GM12864 (cell line): ENCODE measurements at regions not wholly inside any gene's neighbourhood (a gene's known extent, or its start where the extent isn't known, plus 50 kb on each side); places are given as distances from the start of the nearest gene placed in this dataset.

ENCODE experiments used
- DNase-seq: peaks from one replicate; pipeline ENCODE4 v3.0.0-alpha.2; 2011; ENCODE audit warnings: low read depth
- H3K4me3 ChIP-seq: 2 replicates; pipeline ENCODE4 v1.5.1; 2011; ENCODE audit warnings: mild to moderate bottlenecking, low read depth, low read length, control low read depth
- TF ChIP-seq, protein P1 (sequence below): IDR thresholded peaks from 2 replicates; pipeline ENCODE4 v1.5.1; 2011; ENCODE audit warnings: low read depth, mild to moderate bottlenecking, moderate library complexity, low read length, control low read depth, inconsistent platforms; ENCODE audit errors: missing control alignments

DNA sequence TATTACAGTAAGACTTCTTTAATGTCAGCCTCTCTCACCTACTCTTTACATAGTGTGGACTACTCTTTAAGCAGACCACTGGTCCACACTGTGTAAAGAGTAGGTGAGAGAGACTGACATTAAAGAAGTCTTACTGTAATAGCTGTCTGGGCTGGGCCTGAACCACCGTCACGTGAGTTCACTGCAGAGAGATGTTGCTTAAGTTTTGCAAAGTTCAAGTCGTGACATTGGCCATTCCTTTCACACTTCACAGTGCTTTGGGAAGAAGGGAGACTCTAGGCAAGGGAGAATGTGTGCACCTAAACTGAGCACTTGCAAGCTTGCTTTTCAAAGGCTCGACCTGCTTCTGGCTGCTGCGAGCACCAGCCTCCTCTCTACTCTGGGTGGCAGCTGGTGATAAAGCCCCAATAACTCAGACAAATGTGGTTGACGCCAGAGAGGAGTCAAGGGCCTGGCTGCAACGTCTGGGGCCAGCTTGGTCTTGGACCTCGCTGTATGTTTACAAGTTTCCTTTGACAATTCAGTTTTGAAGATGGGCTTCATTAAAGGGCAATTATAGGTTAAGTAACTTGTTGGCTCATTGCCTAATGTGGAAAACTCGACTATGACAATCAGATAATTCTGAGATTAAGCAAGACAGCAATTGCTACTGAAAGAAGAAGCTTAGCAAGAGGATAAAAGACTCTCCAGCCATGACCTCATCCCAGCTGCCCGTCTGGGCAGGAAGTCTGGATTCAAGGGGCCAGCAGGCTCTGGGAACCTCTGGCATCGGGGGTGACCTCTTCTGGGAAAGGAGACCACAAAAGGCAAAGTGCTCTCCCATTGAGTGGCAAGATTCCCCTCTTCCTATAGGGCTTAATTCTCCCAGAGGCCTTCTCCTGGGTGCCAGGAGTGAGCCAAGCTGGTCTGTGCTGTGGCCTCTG is 242.1 kb upstream of the TLE3 start:
- DNase-seq: no peak
- H3K4me3 ChIP-seq: no peak overlapping the region
- TF ChIP-seq, protein P1, sequence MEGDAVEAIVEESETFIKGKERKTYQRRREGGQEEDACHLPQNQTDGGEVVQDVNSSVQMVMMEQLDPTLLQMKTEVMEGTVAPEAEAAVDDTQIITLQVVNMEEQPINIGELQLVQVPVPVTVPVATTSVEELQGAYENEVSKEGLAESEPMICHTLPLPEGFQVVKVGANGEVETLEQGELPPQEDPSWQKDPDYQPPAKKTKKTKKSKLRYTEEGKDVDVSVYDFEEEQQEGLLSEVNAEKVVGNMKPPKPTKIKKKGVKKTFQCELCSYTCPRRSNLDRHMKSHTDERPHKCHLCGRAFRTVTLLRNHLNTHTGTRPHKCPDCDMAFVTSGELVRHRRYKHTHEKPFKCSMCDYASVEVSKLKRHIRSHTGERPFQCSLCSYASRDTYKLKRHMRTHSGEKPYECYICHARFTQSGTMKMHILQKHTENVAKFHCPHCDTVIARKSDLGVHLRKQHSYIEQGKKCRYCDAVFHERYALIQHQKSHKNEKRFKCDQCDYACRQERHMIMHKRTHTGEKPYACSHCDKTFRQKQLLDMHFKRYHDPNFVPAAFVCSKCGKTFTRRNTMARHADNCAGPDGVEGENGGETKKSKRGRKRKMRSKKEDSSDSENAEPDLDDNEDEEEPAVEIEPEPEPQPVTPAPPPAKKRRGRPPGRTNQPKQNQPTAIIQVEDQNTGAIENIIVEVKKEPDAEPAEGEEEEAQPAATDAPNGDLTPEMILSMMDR: no peak

DNA sequence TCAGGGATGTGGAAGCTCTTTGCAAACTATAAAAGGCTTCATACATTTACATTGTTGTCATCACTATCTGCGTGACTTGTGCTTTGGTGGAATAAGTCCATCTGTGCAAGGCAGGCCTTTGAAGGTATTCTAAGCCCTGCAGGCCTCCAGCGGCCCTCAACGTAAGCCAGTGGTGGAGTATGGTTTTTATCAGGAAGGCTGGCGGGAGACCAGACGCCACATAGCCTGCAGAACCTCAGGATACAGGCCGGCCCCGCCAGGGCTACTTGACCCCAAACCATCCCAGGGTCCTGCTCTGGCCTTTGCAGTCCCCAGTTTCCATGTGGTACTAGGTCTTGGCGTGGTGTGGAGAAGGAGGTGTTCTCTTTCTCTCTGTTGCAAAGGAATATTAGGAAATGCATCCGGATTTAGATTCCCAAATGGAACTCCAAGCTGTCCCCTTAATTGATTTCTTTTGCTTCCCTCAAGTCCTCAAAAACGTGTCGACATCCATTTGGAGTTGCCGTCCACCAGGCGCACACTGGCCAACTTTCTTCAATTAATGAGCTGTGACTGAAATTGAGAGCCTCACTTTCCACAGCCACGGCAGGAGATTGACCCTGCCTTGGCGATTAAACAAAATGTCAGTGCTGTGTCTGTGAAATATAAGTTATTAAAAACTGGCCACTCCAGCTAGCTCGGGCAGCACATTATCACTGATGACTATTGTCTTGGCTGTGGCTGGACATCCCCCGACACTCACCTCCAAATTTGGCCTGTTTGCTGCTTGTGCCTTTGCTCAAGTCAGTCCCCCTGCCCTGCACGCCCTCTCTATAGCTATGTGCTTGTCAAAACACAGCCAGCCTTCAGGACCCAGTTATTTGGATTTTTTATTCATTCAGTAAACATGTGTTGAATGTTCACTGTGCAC is 239.8 kb upstream of the TLE3 start:
- no peak overlapping the region for H3K4me3 ChIP-seq
- TF ChIP-seq, protein P1: no peak
- no peak for DNase-seq

DNA sequence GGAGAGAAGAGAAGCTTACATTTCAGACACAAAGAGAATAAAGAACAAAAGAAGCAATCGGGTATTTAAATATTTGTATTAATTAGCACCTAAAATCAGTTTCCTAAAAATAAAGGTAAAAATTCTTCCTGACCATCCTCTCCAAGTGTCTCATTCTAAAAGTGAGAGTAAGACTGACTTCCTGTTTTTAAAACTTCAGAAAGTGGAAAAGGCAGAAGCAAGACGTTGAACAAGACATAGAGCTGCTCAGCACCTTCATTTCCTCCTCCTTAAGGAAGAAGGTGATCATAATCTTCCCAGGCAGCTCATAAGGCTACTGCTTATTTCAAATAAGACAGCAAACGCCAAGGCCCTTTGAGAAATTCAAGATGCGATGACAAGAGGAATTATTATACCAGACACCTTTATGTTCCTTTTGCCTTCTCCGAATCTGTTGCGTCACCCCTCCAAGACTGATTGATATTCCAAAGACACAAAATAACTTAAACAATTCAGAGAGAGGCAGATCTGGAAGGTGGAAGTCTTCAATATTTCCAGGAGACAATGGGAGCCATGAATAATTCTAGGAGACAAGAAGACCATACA is 238.8 kb upstream of the TLE3 start:
- TF ChIP-seq, protein P1: no peak
- no peak overlapping the region for H3K4me3 ChIP-seq
- no peak for DNase-seq

DNA sequence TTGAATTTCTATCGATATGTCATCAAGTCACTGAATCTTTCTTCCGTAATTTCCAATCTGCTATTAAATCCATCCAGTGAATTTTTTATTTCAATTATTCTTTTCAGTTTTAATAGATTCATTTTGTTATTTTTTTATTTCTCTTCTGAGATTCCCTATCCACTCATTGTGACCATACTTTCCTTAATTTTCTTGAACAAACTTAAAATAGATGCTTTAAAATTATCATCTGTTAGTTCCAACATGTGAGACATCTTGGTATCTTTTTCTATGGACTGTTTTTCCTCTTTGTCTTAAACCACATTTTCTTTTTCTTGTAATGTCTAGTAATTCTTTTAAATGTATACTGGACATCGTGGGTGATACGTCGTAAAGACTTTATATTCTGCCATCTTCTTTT is 236.6 kb upstream of the TLE3 start:
- DNase-seq: no peak
- TF ChIP-seq, protein P1: no peak
- no peak overlapping the region for H3K4me3 ChIP-seq

DNA sequence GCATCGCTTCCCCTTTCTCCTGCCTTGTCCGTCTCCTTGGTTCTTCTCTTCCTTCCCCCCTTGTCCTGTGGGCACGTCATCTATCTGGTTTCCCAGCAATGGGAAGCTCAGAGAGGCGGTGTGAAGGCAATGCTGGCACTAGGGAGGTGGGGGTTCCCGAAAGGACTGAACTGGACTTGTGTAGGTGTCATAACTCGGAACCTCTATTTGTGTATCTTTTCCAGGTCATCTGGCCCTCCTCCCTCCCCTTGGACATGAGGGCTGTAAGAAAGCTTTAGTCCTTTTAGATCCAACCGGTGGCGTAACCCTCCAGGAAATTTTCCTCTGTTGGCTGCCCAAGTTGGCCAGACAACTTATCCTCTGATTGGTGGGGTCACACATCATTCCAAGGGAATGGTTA is 231.5 kb upstream of the TLE3 start:
- DNase-seq: no peak
- no peak overlapping the region for H3K4me3 ChIP-seq
- TF ChIP-seq, protein P1: no peak

- H3K4me3 ChIP-seq: no peak overlapping the region
- TF ChIP-seq, protein P1: no peak
- no peak for DNase-seq
These were observed 231.0 kb upstream of the TLE3 start for GRCh38 chr15:70328679-70329115.
